Calu3 (cell line): ENCODE measurements at regions not wholly inside any gene's neighbourhood (a gene's known extent, or its start where the extent isn't known, plus 50 kb on each side); places are given as distances from the start of the nearest gene placed in this dataset.

Experiments used
- BruUV-seq: library from RNA; stranded (reverse); fragments of 400-500 nt; replicated peaks from 2 replicates; lab custom pipeline; 2021; lab: Mats Ljungman, UMichigan
- CTCF ChIA-PET: fragments of 300-600 bp; sonication (Branson Sonifier 250); formaldehyde crosslinking; loops from one replicate; lab custom pipeline; 2022; ENCODE audit warnings: antibody characterized with exemption; lab: Charles Lee
- DNase-seq: peaks from one replicate; pipeline ENCODE4 v3.0.0; 2022
- H3K27ac Mint-ChIP-seq: one replicate; pipeline ENCODE4 v1.8.0; 2022; ENCODE audit warnings: mixed read lengths; ENCODE audit not compliant: unreplicated experiment
- H3K27me3 Mint-ChIP-seq: one replicate; pipeline ENCODE4 v1.8.0; 2022; ENCODE audit warnings: mixed read lengths; ENCODE audit not compliant: unreplicated experiment
- H3K36me3 Mint-ChIP-seq: one replicate; pipeline ENCODE4 v1.8.0; 2022; ENCODE audit warnings: mild to moderate bottlenecking, moderate library complexity, mixed read lengths; ENCODE audit not compliant: insufficient read depth, unreplicated experiment
- H3K4me1 Mint-ChIP-seq: one replicate; pipeline ENCODE4 v1.8.0; 2022; ENCODE audit warnings: mild to moderate bottlenecking, low read depth, mixed read lengths; ENCODE audit not compliant: unreplicated experiment
- H3K4me3 Mint-ChIP-seq: one replicate; pipeline ENCODE4 v1.8.0; 2022; ENCODE audit warnings: mild to moderate bottlenecking, low read depth, moderate library complexity, mixed read lengths; ENCODE audit not compliant: unreplicated experiment
- H3K9me3 Mint-ChIP-seq: one replicate; pipeline ENCODE4 v1.8.0; 2022; ENCODE audit warnings: low read depth, mixed read lengths; ENCODE audit not compliant: unreplicated experiment
- CTCF ChIP-seq: fragments of 200-600 bp; IDR thresholded peaks from one replicate; pipeline ENCODE4 v1.8.0; 2022; ENCODE audit warnings: antibody characterized with exemption; ENCODE audit not compliant: unreplicated experiment
- intact Hi-C: fragments of 100-400 bp; cut with micrococcal nuclease; formaldehyde crosslinking; loops from one replicate; pipeline ENCODE4 v1.10.0; 2022; ENCODE audit not compliant: unreplicated experiment

GRCh38 chr18:78447211-78447610 is 532.4 kb upstream of the SALL3 start:
- intact Hi-C loops, result no loop called here
- Mint-ChIP-seq H3K27me3 (no peaks in the 10 kb centered on the region), H3K27ac (no peak overlapping the region), H3K4me3 (no peak overlapping the region), H3K36me3 (no peaks in the 10 kb centered on the region), H3K9me3 (peaks cover 8% of the 10 kb centered on the region), H3K4me1 (no peaks in the 10 kb centered on the region)
- no TSS peak for BruUV-seq
- no peak for TF ChIP-seq CTCF
- CTCF ChIA-PET, result no interaction called here
- no peak for DNase-seq

- CTCF ChIA-PET, result no interaction called here
- no peaks in the 10 kb centered on the region for H3K4me1 Mint-ChIP-seq
- intact Hi-C loops, result no loop called here
- no peak for TF ChIP-seq CTCF
- DNase-seq, result no peak
- H3K27ac Mint-ChIP-seq, result no peak overlapping the region
- H3K9me3 Mint-ChIP-seq, result peaks cover 8% of the 10 kb centered on the region
- H3K4me3 Mint-ChIP-seq, result no peak overlapping the region
- no peaks in the 10 kb centered on the region for H3K36me3 Mint-ChIP-seq
- no TSS peak for BruUV-seq
- H3K27me3 Mint-ChIP-seq, result no peaks in the 10 kb centered on the region
Observed at GRCh38 chr18:78448106-78448505, 531.5 kb upstream of the SALL3 start.

- Mint-ChIP-seq H3K4me1 (no peaks in the 10 kb centered on the region), H3K4me3 (no peak overlapping the region), H3K9me3 (peaks cover 8% of the 10 kb centered on the region), H3K36me3 (no peaks in the 10 kb centered on the region), H3K27me3 (no peaks in the 10 kb centered on the region), H3K27ac (no peak overlapping the region)
- intact Hi-C loops, result no loop called here
- no peak for DNase-seq
- BruUV-seq, result no TSS peak
- CTCF ChIA-PET, result no interaction called here
- TF ChIP-seq CTCF, result no peak
Observed at GRCh38 chr18:78448591-78448990, 531.0 kb upstream of the SALL3 start.

GRCh38 chr18:78454221-78454620 is 525.4 kb upstream of the SALL3 start:
- CTCF ChIA-PET, result no interaction called here
- Mint-ChIP-seq H3K27me3 (no peaks in the 10 kb centered on the region), H3K4me1 (no peaks in the 10 kb centered on the region), H3K36me3 (no peaks in the 10 kb centered on the region), H3K4me3 (no peak overlapping the region), H3K9me3 (peaks cover 6% of the 10 kb centered on the region), H3K27ac (no peak overlapping the region)
- intact Hi-C loops, result no loop called here
- TF ChIP-seq CTCF, result no peak
- DNase-seq, result no peak
- BruUV-seq, result no TSS peak
